Endothelial cell of umbilical vein (primary cell): ENCODE measurements at regions not wholly inside any gene's neighbourhood (a gene's known extent, or its start where the extent isn't known, plus 50 kb on each side); places are given as distances from the start of the nearest gene placed in this dataset.

Source experiments
- BruUV-seq: library from RNA; stranded (reverse); fragments of 400-500 nt; replicated peaks from 2 replicates; lab custom pipeline; 2021; lab: Mats Ljungman, UMichigan
- CTCF ChIA-PET: fragments of 300-600, 350-600 bp; sonication (Branson Sonifier 250); formaldehyde crosslinking; loops from one replicate; lab custom pipeline; 2021; ENCODE audit warnings: antibody characterized with exemption, inconsistent platforms; lab: Charles Lee
- POLR2A ChIA-PET: fragments of 300-600, 350-600 bp; sonication (Branson Sonifier 250); formaldehyde crosslinking; loops from one replicate; lab custom pipeline; 2021; ENCODE audit warnings: antibody characterized with exemption, inconsistent platforms; lab: Charles Lee
- DNase-seq: peaks from one replicate; pipeline ENCODE4 v3.0.0-alpha.2; 2011; ENCODE audit warnings: low read depth, low spot score
- FAIRE-seq: peaks from 2 replicates; lab custom pipeline; 2011; peaks lifted over from hg19 to GRCh38; lab: Jason Lieb, UNC
- H2AFZ ChIP-seq: 2 replicates; pipeline ENCODE4 v1.6.0; 2012; ENCODE audit warnings: low read depth, low read length, control low read depth, inconsistent platforms
- H3K27ac ChIP-seq: 2 replicates; pipeline ENCODE4 v1.5.1; 2011; ENCODE audit warnings: low read depth, mild to moderate bottlenecking, control low read depth, low read length, moderate library complexity; ENCODE audit not compliant: insufficient read depth
- H3K27me3 ChIP-seq, 2 experiments: 2 replicates each; pipeline versions ENCODE4 v1.6.0 to v1.6.1; 2011; ENCODE audit warnings: low read length in 2 of 2, mixed read lengths in 1 of 2; ENCODE audit not compliant: control insufficient read depth in 2 of 2, insufficient read depth in 2 of 2
- H3K36me3 ChIP-seq, 2 experiments: 2 replicates in 1 of 2; 3 replicates in 1 of 2; pipeline ENCODE4 v1.5.1; 2011; ENCODE audit warnings: low read length in 2 of 2, mild to moderate bottlenecking in 1 of 2, moderate library complexity in 1 of 2; ENCODE audit not compliant: control insufficient read depth in 2 of 2, insufficient read depth in 2 of 2; ENCODE audit errors: extremely low read depth in 1 of 2
- H3K4me1 ChIP-seq: 3 replicates; pipeline ENCODE4 v1.5.1; 2011; ENCODE audit warnings: mild to moderate bottlenecking, low read length; ENCODE audit not compliant: control insufficient read depth, insufficient read depth; ENCODE audit errors: extremely low read depth
- H3K4me2 ChIP-seq: 2 replicates; pipeline ENCODE4 v1.6.1; 2011; ENCODE audit warnings: low read length, control low read depth, mixed read lengths; ENCODE audit not compliant: insufficient read depth
- H3K4me3 ChIP-seq, 3 experiments: fragments of 200-600 bp in 1 of 3; sonication (generic), shearing (Covaris generic) in 1 of 3; replicated peaks in 1 of 3; 2 replicates each; pipeline ENCODE4 v1.5.1; 2011 to 2016; ENCODE audit warnings: control low read depth in 3 of 3, low read length in 3 of 3, mild to moderate bottlenecking in 2 of 3, inconsistent platforms in 1 of 3, low read depth in 1 of 3, moderate library complexity in 1 of 3; ENCODE audit not compliant: insufficient read depth in 1 of 3
- H3K79me2 ChIP-seq: 2 replicates; pipeline ENCODE4 v1.6.0; 2012; ENCODE audit warnings: low read length, inconsistent platforms; ENCODE audit not compliant: control insufficient read depth, insufficient read depth
- H3K9ac ChIP-seq: replicated peaks from 2 replicates; pipeline ENCODE3; 2011; ENCODE audit warnings: low read length, control low read depth; ENCODE audit not compliant: insufficient read depth; ENCODE audit errors: extremely low read depth
- H3K9me1 ChIP-seq: replicated peaks from 3 replicates; pipeline ENCODE4 v1.6.0; 2011; ENCODE audit warnings: mild to moderate bottlenecking, low read length; ENCODE audit not compliant: control insufficient read depth, insufficient read depth; ENCODE audit errors: extremely low read depth
- H3K9me3 ChIP-seq: replicated peaks from 2 replicates; pipeline ENCODE4 v1.5.1; 2012; ENCODE audit warnings: low read length, inconsistent platforms; ENCODE audit not compliant: control insufficient read depth, insufficient read depth
- H4K20me1 ChIP-seq: replicated peaks from 2 replicates; pipeline ENCODE3; 2011; ENCODE audit warnings: mild to moderate bottlenecking, low read length; ENCODE audit not compliant: control insufficient read depth, insufficient read depth; ENCODE audit errors: extremely low read depth
- MYC ChIP-seq: IDR thresholded peaks from one replicate; pipeline ENCODE4 v1.6.1; 2011; ENCODE audit warnings: mild to moderate bottlenecking, low read depth, low read length
- dilution Hi-C: fragments of 300-500 bp; cut with MboI; formaldehyde crosslinking; loops from one replicate; pipeline ENCODE4 v1.15.0; 2019; ENCODE audit warnings: low sequenced_read_pairs; ENCODE audit not compliant: extremely low pct_ligation_motif_present
- intact Hi-C: fragments of 100-400 bp; cut with micrococcal nuclease; formaldehyde crosslinking; loops from one replicate; pipeline ENCODE4 v1.10.0; 2022
- TF ChIP-seq, protein P1 (sequence below): IDR thresholded peaks from 2 replicates; pipeline ENCODE4 v1.6.1; 2011; ENCODE audit not compliant: insufficient read depth, insufficient read length
- TF ChIP-seq, protein P2 (sequence below), 2 donors: IDR thresholded peaks; 1 replicate in 1 of 2; 2 replicates in 1 of 2; pipeline ENCODE4 v1.5.1; 2011; ENCODE audit warnings: low read length in 2 of 2, mild to moderate bottlenecking in 2 of 2, moderate library complexity in 2 of 2, control low read depth in 1 of 2, inconsistent platforms in 1 of 2, low read depth in 1 of 2; ENCODE audit not compliant: insufficient read depth in 1 of 2; ENCODE audit errors: extremely low read depth in 1 of 2

DNA sequence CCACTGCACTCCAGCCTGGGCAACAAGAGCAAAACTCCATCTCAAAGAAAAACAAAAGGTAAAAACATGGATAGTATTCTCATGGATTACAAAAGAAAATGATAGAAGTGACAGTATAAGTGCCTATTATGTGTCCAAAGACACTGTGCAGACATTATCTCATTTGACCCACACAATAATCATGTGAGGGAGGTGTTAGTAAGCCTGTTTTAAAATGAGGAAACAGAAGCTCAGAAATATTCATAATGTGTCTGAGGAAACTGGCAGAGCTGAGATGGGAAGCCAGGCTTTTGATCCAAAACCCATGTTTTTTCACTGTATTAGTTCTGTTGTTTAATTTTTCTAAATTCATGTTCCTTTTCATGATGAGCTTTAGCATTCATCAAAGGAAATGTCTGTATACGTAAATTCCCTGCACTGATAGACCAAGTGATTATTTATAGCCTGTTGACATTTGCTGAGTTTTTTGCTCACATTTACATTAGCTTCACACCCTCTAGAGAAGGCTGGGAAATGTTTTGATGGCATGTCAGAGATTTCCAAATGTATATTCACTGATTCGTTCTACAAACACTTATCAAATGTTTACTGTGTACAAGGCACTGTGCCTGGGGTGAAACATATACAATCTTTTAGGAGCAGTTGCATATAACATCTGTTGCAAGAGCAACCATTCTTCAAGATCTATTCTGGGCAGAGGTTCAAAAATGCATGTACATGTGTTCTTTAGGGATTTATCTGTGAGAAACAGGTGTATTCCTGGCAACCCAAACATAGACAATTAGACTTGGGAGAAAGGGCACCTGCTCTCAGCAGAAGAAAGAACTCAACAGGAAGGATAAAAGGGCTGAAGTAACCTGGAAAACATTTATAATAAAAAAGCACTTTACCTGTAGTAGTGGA, 331.5 kb downstream of the SAMD5 start:
- CTCF ChIA-PET, result no interaction called here

More for the DNA sequence above, 331.5 kb downstream of the SAMD5 start:
- Histone ChIP-seq H3K9me1 (no peaks in the 10 kb centered on the region), H3K9ac (no peak overlapping the region), H3K36me3 (no peaks in the 10 kb centered on the region), H3K9me3 (no peaks in the 10 kb centered on the region), H3K27ac (no peak overlapping the region), H4K20me1 (no peaks in the 10 kb centered on the region), H2AFZ (no peak overlapping the region), H3K4me1 (no peaks in the 10 kb centered on the region), H3K4me2 (no peak overlapping the region), H3K27me3 (no peaks in the 10 kb centered on the region), H3K4me3 (no peak overlapping the region), H3K79me2 (no peaks in the 10 kb centered on the region)
- no peak for FAIRE-seq
- TF ChIP-seq, protein P1, sequence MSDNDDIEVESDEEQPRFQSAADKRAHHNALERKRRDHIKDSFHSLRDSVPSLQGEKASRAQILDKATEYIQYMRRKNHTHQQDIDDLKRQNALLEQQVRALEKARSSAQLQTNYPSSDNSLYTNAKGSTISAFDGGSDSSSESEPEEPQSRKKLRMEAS, result no peak
- TF ChIP-seq MYC, result no peak
- TF ChIP-seq, protein P2, sequence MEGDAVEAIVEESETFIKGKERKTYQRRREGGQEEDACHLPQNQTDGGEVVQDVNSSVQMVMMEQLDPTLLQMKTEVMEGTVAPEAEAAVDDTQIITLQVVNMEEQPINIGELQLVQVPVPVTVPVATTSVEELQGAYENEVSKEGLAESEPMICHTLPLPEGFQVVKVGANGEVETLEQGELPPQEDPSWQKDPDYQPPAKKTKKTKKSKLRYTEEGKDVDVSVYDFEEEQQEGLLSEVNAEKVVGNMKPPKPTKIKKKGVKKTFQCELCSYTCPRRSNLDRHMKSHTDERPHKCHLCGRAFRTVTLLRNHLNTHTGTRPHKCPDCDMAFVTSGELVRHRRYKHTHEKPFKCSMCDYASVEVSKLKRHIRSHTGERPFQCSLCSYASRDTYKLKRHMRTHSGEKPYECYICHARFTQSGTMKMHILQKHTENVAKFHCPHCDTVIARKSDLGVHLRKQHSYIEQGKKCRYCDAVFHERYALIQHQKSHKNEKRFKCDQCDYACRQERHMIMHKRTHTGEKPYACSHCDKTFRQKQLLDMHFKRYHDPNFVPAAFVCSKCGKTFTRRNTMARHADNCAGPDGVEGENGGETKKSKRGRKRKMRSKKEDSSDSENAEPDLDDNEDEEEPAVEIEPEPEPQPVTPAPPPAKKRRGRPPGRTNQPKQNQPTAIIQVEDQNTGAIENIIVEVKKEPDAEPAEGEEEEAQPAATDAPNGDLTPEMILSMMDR (IDR thresholded peaks at IDR 0.05; ENCODE audit: extremely low read depth in 1 of 2, insufficient read depth in 1 of 2, low read depth in 1 of 2, low read length in 2 of 2), result no peak
- no TSS peak for BruUV-seq
- POLR2A ChIA-PET, result no interaction called here
- dilution Hi-C loops, result no loop called here
- DNase-seq, result no peak
- intact Hi-C loops, result no loop called here
